GM21515 (cell line): ENCODE measurements at regions not wholly inside any gene's neighbourhood (a gene's known extent, or its start where the extent isn't known, plus 50 kb on each side); places are given as distances from the start of the nearest gene placed in this dataset.
"Not testable (repeated sequence)": the region's sequence is repeated elsewhere in the genome, so short reads cannot be mapped to it uniquely, and the experiment has no call there.

Source experiments
- ATAC-seq: cut with Tn5 transposase; IDR thresholded peaks from one replicate; pipeline ENCODE4 v1.9.1; 2021; ENCODE audit not compliant: unreplicated experiment

DNA sequence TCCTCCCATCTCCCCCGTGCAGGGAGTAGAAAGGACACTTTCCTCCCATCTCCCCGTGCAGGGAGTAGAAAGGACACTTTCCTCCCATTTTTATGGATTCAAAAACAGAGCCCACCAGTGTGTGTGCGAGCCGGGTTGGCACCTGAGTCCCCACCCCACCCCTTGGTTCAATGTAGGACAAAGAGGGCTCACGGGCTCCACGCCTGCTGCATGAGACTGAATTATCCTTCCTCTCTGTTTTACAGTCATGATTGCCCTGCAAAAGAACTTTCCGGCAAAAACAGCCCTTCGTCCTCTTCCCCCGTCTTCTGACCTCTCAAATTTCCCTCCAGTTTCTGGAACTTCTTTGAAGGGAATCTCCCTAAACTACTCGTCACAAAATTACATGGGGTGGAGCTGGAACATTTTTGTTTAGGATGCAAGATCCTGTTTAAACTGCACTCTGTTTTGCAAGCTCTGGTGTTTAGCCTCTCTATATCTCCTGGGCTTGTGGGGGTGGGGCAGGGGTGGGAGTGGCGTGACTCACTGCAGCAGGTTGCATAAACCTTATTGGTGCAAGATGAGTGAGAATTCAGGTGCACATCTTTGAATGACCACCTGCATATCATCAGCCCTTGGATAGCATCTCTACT lies 99.8 kb downstream of the PSMG1 start:
- no peak for ATAC-seq

GRCh38 chr21:39082656-39083376 lies 100.4 kb downstream of the PSMG1 start:
- ATAC-seq, result no peak

DNA sequence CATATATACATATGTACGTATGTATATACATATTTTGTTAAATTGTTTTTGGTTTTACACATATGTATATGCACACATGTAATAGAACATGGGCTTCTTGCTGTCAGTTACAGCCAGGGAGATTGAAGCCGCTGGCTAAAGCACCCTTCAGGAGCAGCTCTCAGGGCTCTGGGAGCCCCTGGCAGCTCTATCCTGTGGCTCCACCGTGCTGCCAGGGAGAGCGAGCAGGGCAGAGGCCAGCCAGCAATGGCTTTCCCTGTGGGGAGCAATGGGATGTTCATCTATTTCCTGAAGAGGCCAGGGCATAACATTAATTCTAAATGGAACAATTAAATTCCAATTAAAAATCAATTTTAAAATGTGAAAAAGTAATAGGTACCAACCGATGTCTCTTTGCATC lies 102.9 kb downstream of the PSMG1 start:
- no peak for ATAC-seq

DNA sequence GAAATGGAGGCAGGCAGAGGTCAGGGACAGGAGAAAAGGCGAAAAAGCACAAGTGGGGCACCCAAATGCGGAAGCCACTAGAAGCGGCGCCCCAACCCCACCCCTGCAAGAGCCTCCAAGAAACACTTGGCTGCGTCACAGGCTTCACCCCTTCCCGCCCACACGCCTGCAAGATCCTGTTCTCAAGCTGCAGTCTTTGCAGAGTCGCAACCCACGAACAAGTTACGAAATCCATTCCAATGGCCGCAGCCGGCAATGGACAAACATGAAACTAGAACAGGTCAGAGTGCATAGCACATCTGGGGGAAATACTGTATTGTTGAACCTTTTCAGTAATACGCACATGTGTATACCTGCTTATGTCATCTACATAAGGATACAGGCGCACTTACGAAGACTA lies 103.6 kb downstream of the PSMG1 start:
- ATAC-seq, result no peak

GRCh38 chr21:39078322-39079065 lies 104.8 kb downstream of the PSMG1 start:
- no peak for ATAC-seq

- ATAC-seq, result no peak
Measured at GRCh38 chr21:39077876-39078275, 105.4 kb downstream of the PSMG1 start.

DNA sequence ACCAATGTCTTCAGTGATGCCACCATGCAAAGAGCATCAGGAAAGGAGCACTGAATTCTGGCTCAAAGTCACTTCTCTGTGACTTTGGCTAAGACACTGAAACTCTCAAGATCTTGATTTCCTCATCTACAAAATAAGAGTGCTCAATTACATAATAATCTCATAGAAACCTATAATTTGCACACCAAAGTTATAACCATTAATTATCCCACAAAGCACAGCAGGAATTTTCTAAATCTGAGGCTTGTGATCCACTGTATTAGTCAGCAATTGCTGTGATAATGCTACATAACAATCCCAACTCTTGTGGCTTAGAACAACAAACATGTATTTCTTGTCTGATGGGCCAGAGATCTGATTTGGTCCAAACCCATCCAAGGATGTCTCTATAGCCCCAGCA lies 108.7 kb downstream of the PSMG1 start:
- ATAC-seq, result no peak

DNA sequence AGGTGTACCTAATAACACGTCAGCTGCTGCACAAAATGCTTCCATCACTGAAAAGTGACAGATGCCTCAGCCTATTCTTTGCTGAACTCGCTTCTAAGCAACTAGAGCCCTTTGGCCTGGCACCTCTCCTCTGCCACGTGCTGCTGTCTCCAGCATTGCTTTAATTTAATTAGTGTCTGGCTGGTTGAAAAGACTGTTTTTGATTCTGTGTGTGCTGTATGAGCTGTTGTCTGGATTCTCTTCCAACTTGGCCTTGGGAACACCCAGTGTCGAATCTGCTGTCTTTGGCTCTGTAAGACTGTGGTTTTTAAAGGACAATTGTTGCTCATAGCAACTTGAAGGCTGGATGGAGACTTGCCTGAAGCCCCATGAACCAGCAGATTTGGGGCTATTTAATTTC lies 109.5 kb downstream of the PSMG1 start:
- ATAC-seq, result no peak

DNA sequence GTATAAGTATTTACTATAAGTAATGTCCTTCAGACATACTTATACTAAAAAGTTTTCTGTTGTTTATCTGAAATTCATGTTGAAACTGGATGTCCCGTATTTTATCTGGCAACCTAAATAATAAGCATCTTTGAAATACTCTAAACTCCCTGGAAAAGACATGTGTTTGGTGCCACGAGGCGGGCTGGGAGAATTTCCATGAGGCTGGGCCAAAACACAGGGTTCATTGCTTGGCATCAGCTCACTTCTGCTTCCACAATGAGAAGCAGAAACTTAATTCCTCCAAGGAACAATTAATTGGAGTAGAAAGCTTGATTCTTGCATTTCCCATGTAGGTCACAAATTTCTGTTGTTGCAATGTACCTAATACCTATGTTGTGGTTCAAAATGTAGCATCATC lies 110.2 kb downstream of the PSMG1 start:
- no peak for ATAC-seq

DNA sequence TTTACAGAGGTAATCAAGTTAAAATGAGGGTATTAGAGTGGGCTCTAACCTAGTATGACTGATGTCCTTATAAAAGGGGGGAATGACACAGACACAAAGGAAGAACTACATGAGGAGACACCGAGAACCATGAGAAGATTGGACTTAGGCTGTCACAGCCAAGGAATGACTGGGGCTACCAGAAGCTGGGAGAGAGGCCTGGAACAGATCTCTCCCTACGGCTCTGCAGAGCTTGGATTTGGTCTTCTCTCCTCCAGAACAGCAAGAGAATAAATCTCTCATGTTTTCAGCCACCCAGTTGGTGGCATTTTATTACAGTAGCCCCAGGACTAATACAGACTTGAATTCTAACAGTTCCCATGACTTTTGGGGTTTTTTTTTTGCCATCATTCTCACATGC lies 110.8 kb downstream of the PSMG1 start:
- no peak for ATAC-seq

GRCh38 chr21:39071623-39072214 lies 111.5 kb downstream of the PSMG1 start:
- ATAC-seq, result no peak

DNA sequence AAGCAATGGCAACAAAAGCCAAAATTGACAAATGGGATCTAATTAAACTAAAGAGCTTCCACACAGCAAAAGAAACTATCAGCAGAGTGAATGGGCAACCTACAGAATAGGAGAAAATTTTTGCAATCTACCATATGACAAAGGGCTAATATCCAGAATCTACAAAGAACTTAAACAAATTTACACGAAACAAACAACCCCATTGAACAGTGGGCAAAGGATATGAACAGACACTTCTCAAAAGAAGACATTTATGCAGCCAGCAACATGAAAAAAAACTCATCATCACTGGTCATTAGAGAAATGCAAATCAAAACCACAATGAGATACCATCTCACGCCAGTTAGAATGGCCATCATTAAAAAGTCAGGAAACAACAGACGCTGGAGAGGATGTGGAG lies 113.4 kb downstream of the PSMG1 start:
- not testable (repeated sequence) for ATAC-seq

DNA sequence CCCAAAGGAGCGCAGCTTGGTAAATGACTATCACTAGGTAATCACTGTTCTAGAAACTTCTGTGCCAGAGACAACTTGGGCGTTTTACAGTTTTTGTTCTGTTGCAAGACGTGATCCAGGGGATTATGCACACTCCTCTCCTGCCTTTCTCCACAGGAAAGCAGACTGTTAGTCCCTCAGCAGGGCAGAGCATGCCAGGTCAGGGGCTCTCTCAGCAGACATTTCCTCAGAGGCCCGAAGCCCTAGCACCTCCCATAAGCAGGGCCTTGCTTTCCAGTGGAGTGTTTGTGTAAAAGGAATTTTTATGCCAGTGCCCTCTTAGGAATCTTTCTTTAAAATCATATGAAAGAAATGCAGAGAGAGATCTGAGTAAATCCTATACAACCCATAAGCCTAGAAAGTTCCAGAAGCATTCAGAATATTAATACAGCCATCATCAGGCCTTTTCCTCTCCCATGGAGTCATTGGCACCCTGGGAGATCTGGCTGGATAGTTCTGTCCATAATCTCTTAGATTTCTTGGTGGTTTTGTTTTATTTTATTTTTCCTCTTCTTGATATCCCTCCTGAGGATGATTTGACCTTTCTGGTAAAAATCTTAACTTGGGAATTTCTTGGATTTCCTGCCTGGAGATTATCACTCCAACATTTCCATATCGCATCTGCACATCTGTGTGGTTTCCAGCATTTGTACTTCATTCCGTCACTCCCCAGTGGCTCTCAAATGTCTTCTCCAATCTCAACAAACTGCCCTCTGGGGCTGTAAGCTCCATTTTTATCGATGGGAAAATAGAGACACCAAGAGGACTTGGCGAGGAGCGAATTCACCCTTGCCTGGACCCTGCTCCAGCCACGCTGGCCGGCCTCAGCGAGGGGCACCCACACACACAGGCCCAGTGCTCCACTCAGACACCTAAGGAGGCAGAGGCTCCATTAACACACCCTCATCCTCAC lies 116.1 kb downstream of the PSMG1 start:
- ATAC-seq, result no peak

- ATAC-seq, result no peak
Measured at GRCh38 chr21:39065917-39066316, 117.3 kb downstream of the PSMG1 start.

DNA sequence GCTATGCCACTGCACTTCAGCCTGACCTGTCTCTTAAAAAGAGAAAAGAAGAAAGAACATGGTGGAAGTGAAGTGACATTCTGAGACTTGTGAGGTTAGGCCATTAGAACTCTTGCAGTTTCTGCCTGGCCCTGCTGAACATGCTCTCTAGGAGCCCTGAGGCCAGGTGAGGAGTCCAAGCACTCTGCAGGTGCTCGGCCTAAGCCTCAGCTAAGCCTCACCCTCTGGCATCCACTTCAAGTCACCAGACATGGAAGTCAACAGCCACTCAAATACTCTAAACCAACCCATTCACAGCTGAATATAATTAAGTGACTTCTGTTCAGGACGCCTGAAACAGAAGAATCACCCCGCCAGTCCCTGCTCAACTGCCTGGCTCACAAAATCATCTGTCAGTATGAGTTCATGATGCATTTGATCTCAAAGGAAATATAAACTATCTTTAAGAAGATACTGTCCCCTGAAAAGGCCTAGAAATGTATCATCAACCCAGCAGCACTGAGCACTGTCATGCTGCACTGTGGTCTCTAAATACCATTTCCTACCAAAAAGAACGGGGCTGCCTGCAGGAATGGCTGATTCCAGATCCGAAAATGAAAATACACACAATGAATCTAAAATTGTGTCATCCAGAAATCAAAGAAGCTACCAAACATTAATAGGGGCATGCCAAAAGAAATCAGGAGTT lies 118.8 kb downstream of the PSMG1 start:
- no peak for ATAC-seq

GRCh38 chr21:39063517-39063916 lies 119.7 kb downstream of the PSMG1 start:
- no peak for ATAC-seq

- no peak for ATAC-seq
Measured at GRCh38 chr21:39062196-39062595, 121.1 kb downstream of the PSMG1 start.

GRCh38 chr21:39061766-39062165 lies 121.5 kb downstream of the PSMG1 start:
- no peak for ATAC-seq

- ATAC-seq, result no peak
Measured at GRCh38 chr21:39060485-39061083, 122.7 kb downstream of the PSMG1 start.

GRCh38 chr21:39057121-39057520 lies 126.1 kb downstream of the PSMG1 start:
- ATAC-seq, result no peak
